GM21360 (cell line): ENCODE measurements at regions not wholly inside any gene's neighbourhood (a gene's known extent, or its start where the extent isn't known, plus 50 kb on each side); places are given as distances from the start of the nearest gene placed in this dataset.
"Not testable (repeated sequence)": the region's sequence is repeated elsewhere in the genome, so short reads cannot be mapped to it uniquely, and the experiment has no call there.

Source experiments
- ATAC-seq: cut with Tn5 transposase; IDR thresholded peaks from one replicate; pipeline ENCODE4 v1.9.1; 2021; ENCODE audit warnings: mild to moderate bottlenecking, moderate library complexity; ENCODE audit not compliant: unreplicated experiment

GRCh38 chr6:115467726-115468125 is 593.0 kb downstream of the FRK start:
- no peak for ATAC-seq

GRCh38 chr6:115460913-115461312 is 599.8 kb downstream of the FRK start:
- no peak for ATAC-seq

- ATAC-seq = no peak
Observed at GRCh38 chr6:115456848-115457247, 603.8 kb downstream of the FRK start.

- no peak for ATAC-seq
Observed at GRCh38 chr6:115443825-115444478, 616.7 kb downstream of the FRK start.

- ATAC-seq = no peak
Observed at GRCh38 chr6:115442323-115442722, 618.4 kb downstream of the FRK start.

GRCh38 chr6:115441651-115442050 is 619.0 kb downstream of the FRK start:
- no peak for ATAC-seq

GRCh38 chr6:115415378-115415777 is 645.3 kb downstream of the FRK start:
- no peak for ATAC-seq

- not testable (repeated sequence) for ATAC-seq
Observed at GRCh38 chr6:115414916-115415315, 645.8 kb downstream of the FRK start.

- ATAC-seq = no peak
Observed at GRCh38 chr6:115411756-115412155, 648.9 kb downstream of the FRK start.

GRCh38 chr6:115404446-115404845 is 656.2 kb downstream of the FRK start:
- no peak for ATAC-seq

GRCh38 chr6:115398607-115399006 is 662.1 kb downstream of the FRK start:
- no peak for ATAC-seq

GRCh38 chr6:115396112-115396906 is 664.4 kb downstream of the FRK start:
- no peak for ATAC-seq

GRCh38 chr6:115393821-115394220 is 666.9 kb downstream of the FRK start:
- ATAC-seq = no peak

- ATAC-seq = no peak
Observed at GRCh38 chr6:115370202-115370601, 690.5 kb downstream of the FRK start.

GRCh38 chr6:115365783-115366182 is 694.9 kb downstream of the FRK start:
- no peak for ATAC-seq

- peak; percentile 96 for ATAC-seq
Observed at GRCh38 chr6:115363379-115363778, 697.3 kb downstream of the FRK start.

GRCh38 chr6:115362234-115362633 is 698.5 kb downstream of the FRK start:
- ATAC-seq = no peak

GRCh38 chr6:115360602-115361325 is 699.9 kb downstream of the FRK start:
- no peak for ATAC-seq

- no peak for ATAC-seq
Observed at GRCh38 chr6:115358616-115359015, 702.1 kb downstream of the FRK start.

- ATAC-seq = no peak
Observed at GRCh38 chr6:115356371-115356770, 704.3 kb downstream of the FRK start.

GRCh38 chr6:115323001-115323400 is 737.7 kb downstream of the FRK start:
- ATAC-seq = no peak

- ATAC-seq = no peak
Observed at GRCh38 chr6:115319823-115320222, 740.9 kb downstream of the FRK start.
